ENCODE measurements at regions not wholly inside any gene's neighbourhood (a gene's known extent, or its start where the extent isn't known, plus 50 kb on each side); places are given as distances from the start of the nearest gene placed in this dataset.

DNA sequence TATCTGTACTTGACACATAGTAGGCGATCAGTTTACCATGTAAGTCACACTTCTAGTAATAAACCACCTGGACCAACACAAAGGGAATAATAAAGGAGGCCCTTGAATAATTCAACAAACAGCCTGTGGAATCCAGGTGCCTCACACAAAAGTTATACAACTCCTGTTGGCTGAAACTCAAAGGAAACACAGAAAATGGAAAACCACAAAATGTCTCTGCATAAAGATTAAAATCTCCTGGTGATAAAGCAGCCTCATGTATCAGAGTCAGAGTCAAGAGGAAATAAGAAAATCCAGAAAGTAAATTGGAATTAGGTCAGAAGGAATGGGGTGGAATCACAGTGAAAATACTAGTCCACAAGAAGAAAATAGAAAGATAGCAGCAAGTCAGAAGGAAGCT is 592.5 kb downstream of the NPHP4 start:
- peaks cover 4% of the 10 kb centered on the region for H3K27me3 Mint-ChIP-seq (ENCODE audit: insufficient read depth, unreplicated experiment)
- POLR2A ChIA-PET = no interaction called here
- Histone ChIP-seq H3K27me3 (replicated peaks; ENCODE audit: control insufficient read depth, insufficient read depth, low read length) (no peaks in the 10 kb centered on the region), H3K36me3 (ENCODE audit: control insufficient read depth, insufficient read depth, low read length) (no peaks in the 10 kb centered on the region), H3K4me3 (ENCODE audit: low read depth, low read length) (no peak overlapping the region), H3K9me3 (no peaks in the 10 kb centered on the region), H3K4me1 (no peaks in the 10 kb centered on the region)
- no peak overlapping the region for H3K27ac Mint-ChIP-seq (ENCODE audit: unreplicated experiment)
- intact Hi-C loops (cut with micrococcal nuclease; ENCODE audit: unreplicated experiment) = no loop called here
- no peak overlapping the region for H3K4me3 Mint-ChIP-seq (ENCODE audit: unreplicated experiment)
- no peaks in the 10 kb centered on the region for H3K36me3 Mint-ChIP-seq (ENCODE audit: insufficient read depth, unreplicated experiment)
- H3K9me3 Mint-ChIP-seq (ENCODE audit: unreplicated experiment) = peaks cover 12% of the 10 kb centered on the region
- TF ChIP-seq, protein P1, sequence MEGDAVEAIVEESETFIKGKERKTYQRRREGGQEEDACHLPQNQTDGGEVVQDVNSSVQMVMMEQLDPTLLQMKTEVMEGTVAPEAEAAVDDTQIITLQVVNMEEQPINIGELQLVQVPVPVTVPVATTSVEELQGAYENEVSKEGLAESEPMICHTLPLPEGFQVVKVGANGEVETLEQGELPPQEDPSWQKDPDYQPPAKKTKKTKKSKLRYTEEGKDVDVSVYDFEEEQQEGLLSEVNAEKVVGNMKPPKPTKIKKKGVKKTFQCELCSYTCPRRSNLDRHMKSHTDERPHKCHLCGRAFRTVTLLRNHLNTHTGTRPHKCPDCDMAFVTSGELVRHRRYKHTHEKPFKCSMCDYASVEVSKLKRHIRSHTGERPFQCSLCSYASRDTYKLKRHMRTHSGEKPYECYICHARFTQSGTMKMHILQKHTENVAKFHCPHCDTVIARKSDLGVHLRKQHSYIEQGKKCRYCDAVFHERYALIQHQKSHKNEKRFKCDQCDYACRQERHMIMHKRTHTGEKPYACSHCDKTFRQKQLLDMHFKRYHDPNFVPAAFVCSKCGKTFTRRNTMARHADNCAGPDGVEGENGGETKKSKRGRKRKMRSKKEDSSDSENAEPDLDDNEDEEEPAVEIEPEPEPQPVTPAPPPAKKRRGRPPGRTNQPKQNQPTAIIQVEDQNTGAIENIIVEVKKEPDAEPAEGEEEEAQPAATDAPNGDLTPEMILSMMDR (IDR thresholded peaks at IDR 0.05; ENCODE audit: insufficient read depth in 1 of 2, low read depth in 1 of 2, low read length in 1 of 2, severe bottlenecking in 1 of 2, unreplicated experiment in 1 of 2) = no peak
- no peak for DNase-seq
- CTCF ChIA-PET = interaction anchor here (0.6 kb wide), 1 partner anchor 921 kb away, joined by 4 read pairs; no protein-coding TSS in a partner anchor
- BruUV-seq (replicated peaks) = no TSS peak
- no peaks in the 10 kb centered on the region for H3K4me1 Mint-ChIP-seq (ENCODE audit: low read depth, unreplicated experiment)

DNA sequence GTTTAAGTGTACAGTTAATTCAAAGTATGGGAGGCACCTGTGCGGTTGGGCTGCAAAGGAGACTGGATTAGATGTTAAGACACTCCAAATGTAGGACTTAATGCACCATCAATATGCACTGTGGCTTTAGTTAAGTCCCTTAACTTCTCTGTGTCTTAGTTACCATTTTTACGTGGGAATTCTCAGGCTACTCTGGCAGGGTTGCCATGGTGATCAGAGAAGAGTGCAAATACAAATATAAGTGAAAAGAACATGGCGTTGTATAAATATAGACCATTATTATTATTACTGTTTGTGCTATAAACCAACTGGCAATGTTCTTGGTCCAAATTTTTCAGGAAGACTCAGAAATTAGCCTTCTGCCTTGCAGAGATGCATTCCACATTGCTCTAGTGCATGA is 595.6 kb downstream of the NPHP4 start:
- no peak overlapping the region for H3K4me3 ChIP-seq (ENCODE audit: low read depth, low read length)
- no peaks in the 10 kb centered on the region for H3K9me3 ChIP-seq
- no peaks in the 10 kb centered on the region for H3K4me1 ChIP-seq
- Mint-ChIP-seq H3K4me3 (ENCODE audit: unreplicated experiment) (no peak overlapping the region), H3K36me3 (ENCODE audit: insufficient read depth, unreplicated experiment) (no peaks in the 10 kb centered on the region), H3K9me3 (ENCODE audit: unreplicated experiment) (peaks cover 12% of the 10 kb centered on the region), H3K27me3 (ENCODE audit: insufficient read depth, unreplicated experiment) (peaks cover 4% of the 10 kb centered on the region), H3K4me1 (ENCODE audit: low read depth, unreplicated experiment) (no peaks in the 10 kb centered on the region), H3K27ac (ENCODE audit: unreplicated experiment) (no peak overlapping the region)
- intact Hi-C loops (cut with micrococcal nuclease; ENCODE audit: unreplicated experiment) = no loop called here
- CTCF ChIA-PET = no interaction called here
- DNase-seq = no peak
- BruUV-seq (replicated peaks) = no TSS peak
- TF ChIP-seq, protein P1 (IDR thresholded peaks at IDR 0.05; ENCODE audit: insufficient read depth in 1 of 2, low read depth in 1 of 2, low read length in 1 of 2, severe bottlenecking in 1 of 2, unreplicated experiment in 1 of 2) = no peak
- H3K36me3 ChIP-seq (ENCODE audit: control insufficient read depth, insufficient read depth, low read length) = no peaks in the 10 kb centered on the region
- POLR2A ChIA-PET = no interaction called here
- H3K27me3 ChIP-seq (replicated peaks; ENCODE audit: control insufficient read depth, insufficient read depth, low read length) = no peaks in the 10 kb centered on the region

DNA sequence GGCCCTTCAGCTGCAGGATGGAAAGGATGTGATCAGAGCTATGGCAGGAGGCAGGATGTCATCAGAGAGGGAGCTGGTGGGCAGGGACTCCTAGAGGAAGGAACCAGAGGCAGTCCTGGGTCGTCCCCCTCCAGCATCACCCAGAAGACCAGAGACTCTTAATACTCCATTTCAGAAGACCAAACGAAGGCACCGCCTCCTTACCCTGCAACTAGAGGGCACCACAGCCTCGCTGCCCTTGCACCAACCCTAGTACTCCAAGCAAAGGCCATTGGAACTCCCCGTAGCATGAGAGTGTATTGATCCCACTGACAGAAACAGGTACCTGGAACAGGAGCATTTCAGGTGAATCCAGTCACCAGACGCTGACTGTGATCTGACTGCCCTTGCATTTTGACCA is 598.1 kb downstream of the NPHP4 start:
- Histone ChIP-seq H3K9me3 (no peaks in the 10 kb centered on the region), H3K27me3 (replicated peaks; ENCODE audit: control insufficient read depth, insufficient read depth, low read length) (no peaks in the 10 kb centered on the region), H3K36me3 (ENCODE audit: control insufficient read depth, insufficient read depth, low read length) (no peaks in the 10 kb centered on the region), H3K4me3 (ENCODE audit: low read depth, low read length) (no peak overlapping the region), H3K4me1 (no peaks in the 10 kb centered on the region)
- POLR2A ChIA-PET = no interaction called here
- intact Hi-C loops (cut with micrococcal nuclease; ENCODE audit: unreplicated experiment) = no loop called here
- TF ChIP-seq, protein P1 (IDR thresholded peaks at IDR 0.05; ENCODE audit: insufficient read depth in 1 of 2, low read depth in 1 of 2, low read length in 1 of 2, severe bottlenecking in 1 of 2, unreplicated experiment in 1 of 2) = no peak
- Mint-ChIP-seq H3K36me3 (ENCODE audit: insufficient read depth, unreplicated experiment) (no peaks in the 10 kb centered on the region), H3K9me3 (ENCODE audit: unreplicated experiment) (peaks cover 6% of the 10 kb centered on the region), H3K4me1 (ENCODE audit: low read depth, unreplicated experiment) (no peaks in the 10 kb centered on the region), H3K4me3 (ENCODE audit: unreplicated experiment) (no peak overlapping the region), H3K27me3 (ENCODE audit: insufficient read depth, unreplicated experiment) (peaks cover 3% of the 10 kb centered on the region), H3K27ac (ENCODE audit: unreplicated experiment) (no peak overlapping the region)
- no TSS peak for BruUV-seq (replicated peaks)
- CTCF ChIA-PET = no interaction called here
- DNase-seq = no peak

All from Caco-2 (cell line).